Cerebellar cortex (tissue), 1 donor: ENCODE measurements at regions not wholly inside any gene's neighbourhood (a gene's known extent, or its start where the extent isn't known, plus 50 kb on each side); places are given as distances from the start of the nearest gene placed in this dataset.
"Not testable (repeated sequence)": the region's sequence is repeated elsewhere in the genome, so short reads cannot be mapped to it uniquely, and the experiment has no call there.

Experiments used
- DNase-seq: peaks from one replicate; pipeline ENCODE4 v3.0.0-alpha.2; 2015; ENCODE audit warnings: low spot score

- DNase-seq: no peak
Measured at GRCh38 chrX:13476384-13476783, 93.0 kb upstream of the EGFL6 start.

DNA sequence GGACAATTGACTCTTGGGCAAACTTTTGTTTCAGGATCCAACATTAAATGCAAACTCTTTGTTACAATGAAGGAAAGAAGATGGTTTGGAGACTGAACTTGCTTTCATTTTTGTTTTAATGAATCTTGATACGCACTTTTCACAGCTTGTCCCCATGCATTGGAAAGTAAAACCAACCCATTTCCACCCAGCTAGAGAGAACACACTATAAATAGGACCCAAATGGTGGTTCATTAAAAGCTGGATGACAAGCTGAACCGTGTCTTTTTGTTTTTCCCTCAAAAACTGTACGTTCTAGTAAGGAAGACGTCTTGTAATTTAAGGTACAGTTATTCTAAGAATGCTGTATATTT, 95.3 kb upstream of the EGFL6 start:
- DNase-seq: no peak

DNA sequence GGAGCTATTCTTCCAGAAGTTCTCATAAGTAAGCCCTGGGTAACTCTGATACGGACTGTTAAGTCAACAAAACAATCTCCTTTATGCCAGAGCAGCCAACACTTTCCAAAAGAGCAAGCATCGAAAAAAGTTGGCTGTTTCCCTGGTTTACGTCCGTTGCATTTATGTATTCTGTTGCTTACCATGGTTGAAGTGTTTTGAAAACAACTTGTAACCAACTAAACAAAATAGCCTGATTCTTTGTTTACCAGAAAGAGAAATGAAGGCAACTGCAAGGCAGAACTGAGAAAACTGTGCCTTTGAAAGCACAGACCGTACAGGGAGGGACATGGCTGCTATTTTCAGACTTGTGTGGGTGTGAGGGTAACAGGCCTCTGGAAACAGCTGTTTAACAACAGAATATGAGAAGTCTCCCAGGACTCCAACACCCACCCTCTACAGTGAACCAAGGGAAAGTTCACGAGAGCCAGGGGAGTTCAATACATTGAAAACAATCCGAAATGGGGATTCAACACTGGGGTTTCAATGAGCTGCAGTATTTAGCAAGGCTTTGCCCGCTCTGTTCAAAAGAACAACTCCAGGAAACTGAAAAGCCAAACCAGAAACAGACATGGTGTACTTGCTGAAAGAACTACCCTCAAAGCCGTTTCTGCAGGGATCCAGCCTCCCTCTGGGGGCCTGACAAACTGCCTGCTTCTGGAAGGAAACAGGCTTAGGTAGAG, 95.8 kb upstream of the EGFL6 start:
- DNase-seq: no peak

GRCh38 chrX:13472975-13473374, 96.4 kb upstream of the EGFL6 start:
- DNase-seq: no peak

DNA sequence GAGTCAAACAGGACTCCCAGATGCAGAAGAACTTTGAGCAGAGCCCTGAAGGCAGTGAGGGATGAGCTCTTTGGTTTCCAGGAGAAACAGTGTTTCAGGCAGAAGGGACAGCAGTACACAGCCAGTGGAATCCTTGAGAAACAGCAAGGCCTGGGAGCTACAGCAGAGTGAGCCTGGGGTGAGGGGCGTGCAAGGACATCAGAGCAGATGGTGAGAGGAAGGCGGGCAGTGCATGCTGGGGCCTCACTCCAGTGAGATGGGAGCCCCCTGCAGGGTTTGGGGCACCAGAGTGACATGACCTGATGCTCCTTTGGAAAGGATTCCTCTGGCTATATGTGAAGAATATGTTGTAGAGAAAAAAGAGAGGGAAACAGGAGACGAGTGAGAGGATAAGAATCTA, 98.1 kb upstream of the EGFL6 start:
- DNase-seq: peak; percentile 20

DNA sequence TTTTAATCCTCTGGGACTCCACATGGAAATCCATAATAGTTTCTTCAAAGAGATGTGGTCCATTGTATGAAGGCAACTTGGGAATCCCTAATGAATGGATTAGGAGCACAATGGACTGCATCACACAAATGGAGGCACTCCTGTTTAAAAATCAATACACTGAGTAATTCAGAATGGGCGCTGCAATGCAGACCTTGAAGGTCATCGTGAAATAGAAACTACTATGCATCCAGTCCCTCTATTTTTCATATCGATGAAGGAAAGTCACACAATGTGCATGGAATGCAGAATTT, 98.8 kb upstream of the EGFL6 start:
- DNase-seq: no peak

- DNase-seq: no peak
Measured at GRCh38 chrX:13469963-13470684, 99.3 kb upstream of the EGFL6 start.

- DNase-seq: no peak
Measured at GRCh38 chrX:13468096-13468495, 101.3 kb upstream of the EGFL6 start.

GRCh38 chrX:13467243-13467642, 102.2 kb upstream of the EGFL6 start:
- DNase-seq: no peak

- DNase-seq: no peak
Measured at GRCh38 chrX:13464599-13465275, 104.7 kb upstream of the EGFL6 start.

- DNase-seq: no peak
Measured at GRCh38 chrX:13463608-13464007, 105.8 kb upstream of the EGFL6 start.

GRCh38 chrX:13452283-13452682, 117.1 kb upstream of the EGFL6 start:
- DNase-seq: no peak

GRCh38 chrX:13449441-13449840, 120.0 kb upstream of the EGFL6 start:
- no peak for DNase-seq

DNA sequence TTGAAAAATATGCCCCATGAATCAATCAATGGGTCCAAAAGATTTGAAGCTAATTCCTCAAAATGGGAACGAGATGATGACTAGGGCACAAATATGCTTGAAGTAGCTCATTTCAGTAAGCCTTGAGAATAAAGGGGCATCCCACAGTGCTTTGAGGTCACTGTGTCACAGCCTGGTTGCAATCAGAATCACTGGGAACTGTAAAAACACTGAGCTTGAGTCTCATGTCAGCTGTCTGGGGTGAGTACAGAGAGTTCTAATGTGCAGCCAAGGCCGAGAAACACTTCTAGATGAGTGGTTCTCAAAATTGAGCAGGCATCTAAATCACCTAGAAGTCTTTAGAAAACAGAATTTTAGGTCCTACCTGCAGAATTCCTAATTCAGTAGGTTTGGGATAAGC, 120.5 kb upstream of the EGFL6 start:
- DNase-seq: no peak

GRCh38 chrX:13441608-13442007, 121.8 kb upstream of the ATXN3L start:
- not testable (repeated sequence) for DNase-seq

DNA sequence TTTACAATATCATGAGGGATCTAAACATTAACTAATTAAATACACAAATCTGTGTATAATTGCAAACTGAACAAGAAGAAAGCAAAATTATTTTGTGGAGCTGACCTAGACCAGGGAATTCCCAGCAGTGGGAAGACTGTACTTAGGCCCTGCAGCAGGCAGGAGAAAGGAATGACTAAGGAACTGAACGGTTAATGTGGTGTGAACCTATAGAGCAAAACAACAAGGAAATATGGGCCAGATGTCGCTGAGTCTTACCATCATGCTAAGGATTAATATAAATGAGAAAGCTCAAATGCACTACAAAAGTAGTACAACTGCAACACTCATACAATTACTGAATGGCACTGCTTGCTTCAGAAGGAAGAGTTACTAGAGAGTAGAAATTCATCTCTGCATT, 120.3 kb upstream of the ATXN3L start:
- no peak for DNase-seq

DNA sequence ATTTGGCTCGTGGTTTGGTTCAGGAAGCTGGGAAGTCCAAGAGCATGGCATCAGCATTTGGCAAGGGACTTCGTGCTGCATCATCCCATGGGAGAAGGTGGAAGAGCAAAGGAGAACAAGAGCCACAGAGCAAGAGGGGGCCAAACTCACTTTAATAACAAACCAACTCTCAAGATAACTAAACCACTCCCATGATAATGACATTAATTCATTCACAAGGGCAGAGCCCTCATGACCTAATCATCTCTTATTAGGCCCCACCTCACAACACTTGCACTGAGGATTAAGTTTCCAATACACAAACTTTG, 113.4 kb upstream of the ATXN3L start:
- no peak for DNase-seq

DNA sequence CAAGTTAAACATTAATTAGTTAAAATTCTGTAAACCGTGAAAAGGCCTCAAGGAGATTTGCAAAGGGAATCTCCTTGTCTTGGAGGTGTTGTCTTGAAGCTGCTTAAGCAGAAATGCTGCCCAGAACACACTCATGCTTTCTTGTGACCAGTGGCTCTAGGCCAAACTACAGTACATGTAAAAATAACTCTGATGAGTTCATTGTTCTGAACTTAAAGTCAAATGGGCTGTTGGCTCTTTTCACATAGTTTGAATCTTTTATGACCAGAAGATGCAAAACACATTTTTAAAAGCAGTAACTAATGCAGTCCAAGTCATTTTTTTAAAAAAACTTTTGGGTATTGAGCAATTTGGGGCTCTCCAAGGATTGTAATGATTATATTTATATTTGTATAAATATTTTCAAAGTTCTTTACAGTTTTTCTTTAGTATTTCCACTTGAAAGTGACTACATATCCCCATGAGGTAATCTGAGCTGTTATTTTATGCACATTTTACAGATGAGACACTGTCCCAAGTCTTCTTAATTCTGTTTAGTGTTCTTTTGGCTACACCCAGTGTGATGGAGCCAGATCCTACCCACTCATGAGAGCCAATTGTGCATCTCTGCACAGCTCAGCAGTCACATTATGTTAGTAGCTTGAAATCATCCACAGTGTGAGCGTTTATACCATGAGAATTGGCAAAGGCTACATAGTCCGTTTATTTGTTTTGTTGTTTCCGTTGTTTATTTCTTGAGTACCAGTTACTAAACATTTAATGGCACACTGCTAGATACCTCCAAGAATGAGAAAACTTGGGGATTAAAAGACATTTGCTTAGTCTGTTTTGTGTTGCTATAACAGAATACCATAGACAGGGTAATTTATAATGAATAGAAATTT, 112.8 kb upstream of the ATXN3L start:
- no peak for DNase-seq

DNA sequence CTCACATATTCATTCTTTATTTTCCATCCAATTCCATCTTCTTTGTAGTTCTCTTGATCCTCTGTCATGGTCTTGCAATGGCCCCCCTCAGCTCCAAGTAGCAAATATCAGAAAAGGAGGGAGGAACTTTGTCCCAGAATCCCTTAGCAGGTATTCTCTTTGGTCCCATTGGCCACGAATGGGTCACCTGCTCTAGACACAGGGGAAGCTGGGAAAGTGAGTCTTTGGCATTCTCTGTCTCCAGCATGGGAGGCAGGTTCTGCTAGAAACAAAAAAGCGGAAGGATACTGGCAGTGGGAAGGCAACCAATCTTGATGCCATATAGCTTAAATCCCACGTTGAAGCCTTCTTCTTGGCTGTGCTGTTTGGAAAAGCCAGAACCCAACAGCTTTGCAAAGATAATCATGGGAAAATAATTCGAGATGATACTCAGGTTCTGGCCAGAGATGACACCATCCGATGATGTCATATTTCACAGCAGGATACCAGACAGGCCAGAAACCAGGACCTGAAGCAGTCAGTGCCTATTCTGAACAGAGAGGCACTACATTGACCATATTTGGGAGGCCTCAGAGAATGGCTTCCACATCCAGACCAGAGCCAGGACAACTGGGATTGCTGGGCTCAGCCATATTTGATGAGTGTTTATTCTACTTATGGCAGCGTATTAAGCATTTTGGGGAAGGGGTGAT, 110.4 kb upstream of the ATXN3L start:
- DNase-seq: no peak

- DNase-seq: peak; percentile 20
Measured at GRCh38 chrX:13428053-13428786, 108.4 kb upstream of the ATXN3L start.

GRCh38 chrX:13427441-13428052, 107.7 kb upstream of the ATXN3L start:
- DNase-seq: no peak
